HG03575 (cell line): ENCODE measurements at regions not wholly inside any gene's neighbourhood (a gene's known extent, or its start where the extent isn't known, plus 50 kb on each side); places are given as distances from the start of the nearest gene placed in this dataset.
"Not testable (repeated sequence)": the region's sequence is repeated elsewhere in the genome, so short reads cannot be mapped to it uniquely, and the experiment has no call there.

Experiments
- ATAC-seq: cut with Tn5 transposase; IDR thresholded peaks from one replicate; pipeline ENCODE4 v1.9.1; 2021; ENCODE audit not compliant: unreplicated experiment, insufficient number of reproducible peaks, low FRiP score; ENCODE audit errors: extremely low read depth

- ATAC-seq: no peak
These were observed 138.0 kb upstream of the FGF13 start for GRCh38 chrX:138849521-138849920.

GRCh38 chrX:138847930-138848329, 136.4 kb upstream of the FGF13 start:
- ATAC-seq: no peak

- no peak for ATAC-seq
These were observed 134.3 kb upstream of the FGF13 start for GRCh38 chrX:138845786-138846185.

DNA sequence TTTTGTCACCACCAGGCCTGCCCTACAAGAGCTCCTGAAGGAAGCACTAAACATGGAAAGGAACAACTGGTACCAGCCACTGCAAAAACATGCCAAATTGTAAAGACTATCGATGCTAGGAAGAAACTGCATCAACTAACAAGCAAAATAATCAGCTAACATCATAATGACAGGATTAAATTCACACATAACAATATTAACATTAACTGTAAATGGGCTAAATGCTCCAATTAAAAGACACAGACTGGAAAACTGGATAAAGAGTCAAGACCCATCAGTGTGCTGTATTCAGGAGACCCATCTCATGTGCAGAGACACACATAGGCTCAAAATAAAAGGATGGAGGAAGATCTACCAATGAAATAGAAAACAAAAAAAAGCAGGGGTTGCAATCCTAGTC, 95.9 kb upstream of the FGF13 start:
- ATAC-seq: not testable (repeated sequence)

GRCh38 chrX:138794246-138794645, 82.7 kb upstream of the FGF13 start:
- no peak for ATAC-seq

DNA sequence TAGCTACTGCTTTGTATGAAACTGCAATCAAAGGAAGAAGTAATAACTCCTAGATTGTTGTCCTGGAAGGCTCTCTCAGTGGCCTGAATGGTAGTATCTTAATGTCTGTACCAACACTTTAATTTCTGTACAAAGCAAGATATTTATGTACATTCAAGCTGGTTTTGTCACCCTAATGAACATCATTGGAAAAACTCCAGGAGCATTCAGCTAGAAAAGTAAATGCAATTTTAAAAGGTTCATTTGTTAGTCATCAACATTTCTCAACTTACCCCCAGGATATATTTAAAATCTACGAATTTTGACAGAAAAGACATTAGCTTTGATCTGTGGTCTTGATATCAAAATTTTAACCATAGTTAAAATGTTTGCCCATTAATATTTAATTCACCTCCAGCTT, 80.0 kb upstream of the FGF13 start:
- ATAC-seq: no peak

GRCh38 chrX:138788771-138789170, 77.3 kb upstream of the FGF13 start:
- ATAC-seq: no peak

GRCh38 chrX:138778576-138778909, 67.0 kb upstream of the FGF13 start:
- not testable (repeated sequence) for ATAC-seq

- ATAC-seq: not testable (repeated sequence)
These were observed 66.5 kb upstream of the FGF13 start for GRCh38 chrX:138777908-138778575.

DNA sequence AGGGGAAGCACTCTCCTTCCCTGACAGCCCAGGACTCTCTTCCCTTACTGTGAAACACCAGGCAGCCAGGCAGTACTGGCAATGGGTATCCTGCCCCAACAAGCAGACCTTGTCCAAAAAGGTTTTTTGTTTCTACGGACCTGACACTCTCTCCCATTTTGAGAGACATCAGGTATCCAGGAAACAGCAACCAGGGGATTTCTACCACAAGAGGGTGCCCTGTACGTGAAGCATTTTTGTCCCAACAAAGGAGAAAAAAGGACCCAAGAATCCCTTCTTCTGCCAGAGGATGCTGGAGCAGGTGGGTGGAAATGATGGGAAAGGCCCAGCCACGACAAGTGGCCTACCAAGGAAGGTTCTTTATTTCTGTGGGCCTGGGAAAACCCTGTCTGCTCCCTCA, 65.7 kb upstream of the FGF13 start:
- no peak for ATAC-seq

DNA sequence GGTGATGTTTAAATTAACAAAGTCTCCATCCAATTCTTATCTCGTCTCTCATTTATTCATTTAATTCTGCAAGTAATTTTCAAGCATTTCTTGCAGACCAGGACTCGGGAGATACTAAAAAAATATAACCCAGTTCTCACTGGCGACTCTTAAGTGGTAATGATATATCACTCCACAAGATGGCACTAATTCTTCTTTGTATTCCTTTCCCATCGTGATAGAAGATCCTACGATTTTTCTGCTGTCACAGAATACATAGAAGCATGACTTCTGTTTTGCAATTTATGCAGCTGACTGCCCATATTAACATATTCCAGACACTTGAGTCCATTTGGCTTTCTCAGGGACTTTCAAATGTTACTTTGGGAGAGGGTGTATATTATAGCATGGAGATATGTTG, 64.0 kb upstream of the FGF13 start:
- no peak for ATAC-seq

DNA sequence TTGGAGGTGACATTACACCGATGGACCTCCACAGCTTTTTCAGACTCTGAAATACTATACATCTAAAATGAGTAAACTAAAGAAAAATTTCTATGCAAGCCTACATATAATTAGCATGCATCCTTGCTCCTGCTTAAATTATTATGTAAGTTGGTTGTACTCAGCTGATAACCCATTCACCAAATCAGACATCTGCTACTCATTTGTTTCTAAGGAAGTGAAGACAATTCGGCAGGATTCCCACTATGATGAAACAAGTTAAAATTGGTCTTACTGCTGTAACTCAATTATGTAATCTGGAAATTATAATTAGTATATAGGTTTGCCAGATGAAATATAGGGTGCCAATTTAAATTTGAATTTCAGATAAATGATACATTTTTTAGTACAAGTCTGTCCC, 59.5 kb upstream of the FGF13 start:
- ATAC-seq: no peak

GRCh38 chrX:138769918-138770317, 58.4 kb upstream of the FGF13 start:
- no peak for ATAC-seq

- no peak for ATAC-seq
These were observed 53.5 kb upstream of the FGF13 start for GRCh38 chrX:138765051-138765450.

DNA sequence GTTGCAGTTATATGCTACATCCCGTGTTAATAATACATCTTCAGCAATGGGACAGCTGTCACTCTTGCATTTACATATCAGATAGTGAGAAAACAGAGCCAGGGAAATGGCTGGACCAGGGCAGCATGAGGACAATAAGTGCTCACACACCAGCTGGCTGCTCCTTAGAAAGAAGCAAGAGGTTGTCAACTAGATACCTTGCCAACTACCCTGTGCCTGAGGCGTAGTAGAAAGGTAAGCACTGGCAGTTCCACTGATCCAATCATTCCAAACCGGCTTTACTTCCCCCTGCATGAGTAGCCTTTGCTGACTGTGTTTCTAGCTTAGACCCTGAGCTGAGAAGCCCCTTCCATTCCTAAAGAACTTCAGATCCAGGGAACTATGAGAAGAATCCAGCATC, 52.2 kb upstream of the FGF13 start:
- ATAC-seq: no peak

DNA sequence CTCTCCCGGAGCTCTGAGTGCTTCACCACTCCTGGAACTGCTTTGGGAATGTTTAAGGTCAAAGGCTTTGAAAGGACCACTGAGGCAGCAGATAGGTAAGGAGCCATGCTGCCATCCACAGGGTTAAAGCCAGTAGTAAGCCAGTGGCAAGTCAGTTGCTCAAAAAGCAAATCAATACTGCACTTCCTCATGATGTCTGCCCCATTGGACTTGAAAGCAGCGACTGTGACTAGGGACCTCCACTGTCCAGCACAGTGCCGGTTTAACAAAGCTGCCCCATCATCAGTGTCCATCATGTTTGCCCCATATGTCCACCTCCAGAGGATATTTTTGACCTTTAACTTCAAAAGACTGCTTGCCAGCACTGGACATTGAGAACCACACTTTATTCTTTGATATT, 49.9 kb upstream of the FGF13 start:
- no peak for ATAC-seq
